ENCODE measurements at regions not wholly inside any gene's neighbourhood (a gene's known extent, or its start where the extent isn't known, plus 50 kb on each side); places are given as distances from the start of the nearest gene placed in this dataset.

DNA sequence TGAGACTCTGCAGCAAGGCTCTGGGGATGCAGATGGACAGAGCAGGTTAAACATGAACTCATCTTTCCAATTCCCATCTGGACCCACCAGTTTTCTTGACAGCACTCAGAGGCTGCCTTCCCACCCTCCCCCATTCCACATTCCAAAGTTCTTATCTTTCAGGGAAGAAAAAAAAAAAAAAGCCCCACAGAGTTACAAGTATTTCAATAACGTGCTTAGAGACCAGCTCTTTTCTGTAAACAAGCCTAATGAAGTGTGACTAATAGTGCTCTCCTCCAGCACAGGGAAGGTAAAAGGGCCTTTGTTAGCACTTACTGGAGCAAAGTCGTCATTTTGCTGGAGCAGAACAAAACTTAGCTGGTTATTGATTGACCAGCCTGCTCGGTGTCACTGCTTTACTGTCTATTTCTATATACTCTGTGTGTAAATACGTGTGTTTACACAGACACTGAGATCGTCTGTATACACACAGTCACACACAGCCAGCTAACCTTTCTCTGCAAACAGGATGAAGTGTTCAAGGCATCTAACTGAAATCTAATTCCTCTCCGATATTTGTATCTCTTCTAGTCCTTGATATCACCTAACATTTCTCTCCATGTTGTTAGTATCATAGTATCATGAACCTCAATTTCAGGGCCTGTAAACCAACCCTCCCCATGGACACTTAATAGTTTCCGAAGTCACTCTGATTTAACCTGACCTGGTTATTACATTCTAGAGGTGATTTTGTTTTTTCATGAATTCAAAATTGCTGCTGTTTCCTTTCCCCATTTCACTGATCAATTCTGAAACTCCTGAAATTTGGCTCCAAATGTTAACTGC lies 84.9 kb downstream of the ZNF608 start (continued):
- peak; percentile 58 for TF ChIP-seq XRCC5 (optimal IDR thresholded peaks at IDR 0.05; ENCODE audit: low read length)
- TF ChIP-seq, protein P1, sequence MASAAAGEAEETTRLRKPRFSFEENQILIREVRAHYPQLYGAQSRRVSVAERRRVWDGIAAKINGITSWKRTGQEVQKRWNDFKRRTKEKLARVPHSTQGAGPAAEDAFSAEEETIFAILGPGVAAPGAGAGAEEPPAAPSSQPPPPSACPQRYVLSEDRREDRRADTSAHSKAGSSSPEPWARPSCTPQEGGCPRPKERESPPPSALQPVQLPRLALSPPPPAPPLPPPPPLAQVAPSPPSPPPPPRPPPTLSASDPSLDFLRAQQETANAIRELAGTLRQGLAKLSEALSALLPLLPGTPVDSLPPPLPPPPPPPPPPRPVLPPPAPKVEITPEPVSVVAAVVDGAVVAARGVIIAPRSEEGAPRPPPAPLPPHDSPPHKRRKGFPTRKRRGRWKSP (CRISPR knock-in tag; IDR thresholded peaks at IDR 0.05) = peak; percentile 78; the same call in 1 of the 2 replicates
- TF ChIP-seq ZNF720 (CRISPR knock-in tag; IDR thresholded peaks at IDR 0.05) = no peak
- peak; percentile 79; the same call in 1 of the 2 replicates for TF ChIP-seq ZNF589 (CRISPR knock-in tag; conservative IDR thresholded peaks at IDR 0.05)
- TF ChIP-seq ZSCAN12 (CRISPR knock-in tag; IDR thresholded peaks at IDR 0.05) = 0 out of 2 replicates have a peak, but pooled peaks have one; percentile 18
- TF ChIP-seq ZC3H13 (CRISPR knock-in tag; IDR thresholded peaks at IDR 0.05) = peak; percentile 84; the same call in 1 of the 2 replicates
- no peak for TF ChIP-seq HDAC6 (IDR thresholded peaks at IDR 0.05; ENCODE audit: low read depth, low read length)
- peak; percentile 81 for TF ChIP-seq PPARG (CRISPR knock-in tag; conservative IDR thresholded peaks at IDR 0.05)
- no peak for TF ChIP-seq SP140L (CRISPR knock-in tag; IDR thresholded peaks at IDR 0.05; ENCODE audit: borderline replicate concordance)
- TF ChIP-seq SMARCE1 (IDR thresholded peaks at IDR 0.05; ENCODE audit: borderline replicate concordance) = 0 out of 2 replicates have a peak, but pooled peaks have one; percentile 7
- TF ChIP-seq ZNF878 (CRISPR knock-in tag; IDR thresholded peaks at IDR 0.05) = peak; percentile 87; the same call in 1 of the 2 replicates
- peak; percentile 85 for TF ChIP-seq PITX1 (CRISPR knock-in tag; IDR thresholded peaks at IDR 0.05)
- TF ChIP-seq, protein P2, sequence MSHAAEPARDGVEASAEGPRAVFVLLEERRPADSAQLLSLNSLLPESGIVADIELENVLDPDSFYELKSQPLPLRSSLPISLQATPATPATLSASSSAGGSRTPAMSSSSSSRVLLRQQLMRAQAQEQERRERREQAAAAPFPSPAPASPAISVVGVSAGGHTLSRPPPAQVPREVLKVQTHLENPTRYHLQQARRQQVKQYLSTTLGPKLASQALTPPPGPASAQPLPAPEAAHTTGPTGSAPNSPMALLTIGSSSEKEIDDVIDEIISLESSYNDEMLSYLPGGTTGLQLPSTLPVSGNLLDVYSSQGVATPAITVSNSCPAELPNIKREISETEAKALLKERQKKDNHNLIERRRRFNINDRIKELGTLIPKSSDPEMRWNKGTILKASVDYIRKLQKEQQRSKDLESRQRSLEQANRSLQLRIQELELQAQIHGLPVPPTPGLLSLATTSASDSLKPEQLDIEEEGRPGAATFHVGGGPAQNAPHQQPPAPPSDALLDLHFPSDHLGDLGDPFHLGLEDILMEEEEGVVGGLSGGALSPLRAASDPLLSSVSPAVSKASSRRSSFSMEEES (CRISPR knock-in tag; IDR thresholded peaks at IDR 0.05) = 0 out of 2 replicates have a peak, but pooled peaks have one; percentile 32
- TF ChIP-seq FIP1L1 (IDR thresholded peaks at IDR 0.05; ENCODE audit: borderline replicate concordance, insufficient read depth, low read depth, low read length) = no peak
- TF ChIP-seq YEATS2 (CRISPR knock-in tag; IDR thresholded peaks at IDR 0.05; ENCODE audit: borderline replicate concordance) = peak; percentile 71; the same call in 1 of the 2 replicates
- TF ChIP-seq, protein P3, sequence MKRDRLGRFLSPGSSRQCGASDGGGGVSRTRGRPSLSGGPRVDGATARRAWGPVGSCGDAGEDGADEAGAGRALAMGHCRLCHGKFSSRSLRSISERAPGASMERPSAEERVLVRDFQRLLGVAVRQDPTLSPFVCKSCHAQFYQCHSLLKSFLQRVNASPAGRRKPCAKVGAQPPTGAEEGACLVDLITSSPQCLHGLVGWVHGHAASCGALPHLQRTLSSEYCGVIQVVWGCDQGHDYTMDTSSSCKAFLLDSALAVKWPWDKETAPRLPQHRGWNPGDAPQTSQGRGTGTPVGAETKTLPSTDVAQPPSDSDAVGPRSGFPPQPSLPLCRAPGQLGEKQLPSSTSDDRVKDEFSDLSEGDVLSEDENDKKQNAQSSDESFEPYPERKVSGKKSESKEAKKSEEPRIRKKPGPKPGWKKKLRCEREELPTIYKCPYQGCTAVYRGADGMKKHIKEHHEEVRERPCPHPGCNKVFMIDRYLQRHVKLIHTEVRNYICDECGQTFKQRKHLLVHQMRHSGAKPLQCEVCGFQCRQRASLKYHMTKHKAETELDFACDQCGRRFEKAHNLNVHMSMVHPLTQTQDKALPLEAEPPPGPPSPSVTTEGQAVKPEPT (CRISPR knock-in tag; IDR thresholded peaks at IDR 0.05; ENCODE audit: low read depth) = 0 out of 2 replicates have a peak, but pooled peaks have one; percentile 52
- no peak for TF ChIP-seq ZNF383 (CRISPR knock-in tag; IDR thresholded peaks at IDR 0.05; ENCODE audit: borderline replicate concordance)
- TF ChIP-seq, protein P4, sequence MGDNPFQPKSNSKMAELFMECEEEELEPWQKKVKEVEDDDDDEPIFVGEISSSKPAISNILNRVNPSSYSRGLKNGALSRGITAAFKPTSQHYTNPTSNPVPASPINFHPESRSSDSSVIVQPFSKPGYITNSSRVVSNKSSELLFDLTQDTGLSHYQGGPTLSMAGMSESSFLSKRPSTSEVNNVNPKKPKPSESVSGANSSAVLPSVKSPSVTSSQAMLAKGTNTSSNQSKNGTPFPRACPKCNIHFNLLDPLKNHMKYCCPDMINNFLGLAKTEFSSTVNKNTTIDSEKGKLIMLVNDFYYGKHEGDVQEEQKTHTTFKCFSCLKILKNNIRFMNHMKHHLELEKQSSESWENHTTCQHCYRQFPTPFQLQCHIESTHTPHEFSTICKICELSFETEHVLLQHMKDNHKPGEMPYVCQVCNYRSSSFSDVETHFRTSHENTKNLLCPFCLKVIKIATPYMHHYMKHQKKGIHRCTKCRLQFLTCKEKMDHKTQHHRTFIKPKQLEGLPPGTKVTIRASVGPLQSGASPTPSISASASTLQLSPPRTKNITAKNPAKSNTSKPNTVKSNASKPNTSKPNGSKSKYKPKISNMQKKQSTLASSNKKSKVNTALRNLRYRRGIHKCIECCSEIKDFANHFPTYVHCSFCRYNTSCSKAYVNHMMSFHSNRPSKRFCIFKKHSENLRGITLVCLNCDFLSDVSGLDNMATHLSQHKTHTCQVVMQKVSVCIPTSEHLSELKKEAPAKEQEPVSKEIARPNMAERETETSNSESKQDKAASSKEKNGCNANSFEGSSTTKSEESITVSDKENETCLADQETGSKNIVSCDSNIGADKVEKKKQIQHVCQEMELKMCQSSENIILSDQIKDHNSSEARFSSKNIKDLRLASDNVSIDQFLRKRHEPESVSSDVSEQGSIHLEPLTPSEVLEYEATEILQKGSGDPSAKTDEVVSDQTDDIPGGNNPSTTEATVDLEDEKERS (CRISPR knock-in tag; IDR thresholded peaks at IDR 0.05) = no peak
- TF ChIP-seq ZSCAN29 (CRISPR knock-in tag; conservative IDR thresholded peaks at IDR 0.05) = peak; percentile 49; the same call in 1 of the 2 replicates
- peak; percentile 24; the same call in 1 of the 2 replicates for TF ChIP-seq ZMYM3 (CRISPR knock-in tag; IDR thresholded peaks at IDR 0.05)
- TF ChIP-seq STAT5B (CRISPR knock-in tag; IDR thresholded peaks at IDR 0.05) = no peak
- TF ChIP-seq AGO2 (optimal IDR thresholded peaks at IDR 0.05; ENCODE audit: low read depth, low read length) = no peak
